Neural progenitor cell (in vitro differentiated cells): ENCODE measurements at regions not wholly inside any gene's neighbourhood (a gene's known extent, or its start where the extent isn't known, plus 50 kb on each side); places are given as distances from the start of the nearest gene placed in this dataset.

Experiments used
- EZH2 ChIP-seq: fragments of 200-600 bp; sonication (generic); IDR thresholded peaks from 2 replicates; pipeline ENCODE4 v1.6.1; 2017; ENCODE audit warnings: antibody characterized with exemption, mild to moderate bottlenecking, moderate library complexity
- EZH2phosphoT487 ChIP-seq: fragments of 200-600 bp; sonication (generic); IDR thresholded peaks from 2 replicates; pipeline ENCODE4 v1.6.1; 2017; ENCODE audit warnings: antibody characterized with exemption
- TF ChIP-seq, protein P1 (sequence below): fragments of 200-600 bp; sonication (generic); IDR thresholded peaks from 2 replicates; pipeline ENCODE4 v1.5.1; 2017; ENCODE audit warnings: antibody characterized with exemption, mild to moderate bottlenecking

GRCh38 chr12:89875225-89875624 is 166.6 kb upstream of the ATP2B1 start:
- TF ChIP-seq, protein P1, sequence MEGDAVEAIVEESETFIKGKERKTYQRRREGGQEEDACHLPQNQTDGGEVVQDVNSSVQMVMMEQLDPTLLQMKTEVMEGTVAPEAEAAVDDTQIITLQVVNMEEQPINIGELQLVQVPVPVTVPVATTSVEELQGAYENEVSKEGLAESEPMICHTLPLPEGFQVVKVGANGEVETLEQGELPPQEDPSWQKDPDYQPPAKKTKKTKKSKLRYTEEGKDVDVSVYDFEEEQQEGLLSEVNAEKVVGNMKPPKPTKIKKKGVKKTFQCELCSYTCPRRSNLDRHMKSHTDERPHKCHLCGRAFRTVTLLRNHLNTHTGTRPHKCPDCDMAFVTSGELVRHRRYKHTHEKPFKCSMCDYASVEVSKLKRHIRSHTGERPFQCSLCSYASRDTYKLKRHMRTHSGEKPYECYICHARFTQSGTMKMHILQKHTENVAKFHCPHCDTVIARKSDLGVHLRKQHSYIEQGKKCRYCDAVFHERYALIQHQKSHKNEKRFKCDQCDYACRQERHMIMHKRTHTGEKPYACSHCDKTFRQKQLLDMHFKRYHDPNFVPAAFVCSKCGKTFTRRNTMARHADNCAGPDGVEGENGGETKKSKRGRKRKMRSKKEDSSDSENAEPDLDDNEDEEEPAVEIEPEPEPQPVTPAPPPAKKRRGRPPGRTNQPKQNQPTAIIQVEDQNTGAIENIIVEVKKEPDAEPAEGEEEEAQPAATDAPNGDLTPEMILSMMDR: no peak
- TF ChIP-seq EZH2phosphoT487 (no peak), EZH2 (no peak)
